CD14-positive monocyte (primary cell): ENCODE measurements at regions not wholly inside any gene's neighbourhood (a gene's known extent, or its start where the extent isn't known, plus 50 kb on each side); places are given as distances from the start of the nearest gene placed in this dataset.

ENCODE experiments used
- DNase-seq, 3 donors: peaks; one replicate each; pipeline ENCODE4 v3.0.0-alpha.2; 2011 to 2022
- H2AFZ ChIP-seq: 2 replicates; pipeline ENCODE4 v1.6.0; 2012; ENCODE audit warnings: mild to moderate bottlenecking, low read depth, low read length, inconsistent platforms; ENCODE audit not compliant: insufficient read depth, poor library complexity, severe bottlenecking
- H3K27ac ChIP-seq, 2 donors: 1 replicate in 1 of 2; 2 replicates in 1 of 2; pipeline ENCODE4 v1.5.1; 2012 to 2013; ENCODE audit warnings: low read length in 2 of 2, control low read depth in 1 of 2, inconsistent platforms in 1 of 2, low read depth in 1 of 2, mild to moderate bottlenecking in 1 of 2
- H3K27me3 ChIP-seq, 2 donors: one replicate each; pipeline versions ENCODE4 v1.6.0 to v1.6.1; 2011 to 2013; ENCODE audit warnings: low read length in 2 of 2; ENCODE audit not compliant: control insufficient read depth in 2 of 2, insufficient read depth in 2 of 2
- H3K36me3 ChIP-seq, 2 donors: replicated peaks in 1 of 2; 1 replicate in 1 of 2; 2 replicates in 1 of 2; pipeline versions ENCODE4 v1.5.1 to v1.6.1; 2012 to 2013; ENCODE audit warnings: low read length in 2 of 2, control low read depth in 1 of 2, inconsistent platforms in 1 of 2, mild to moderate bottlenecking in 1 of 2; ENCODE audit not compliant: insufficient read depth in 2 of 2, control insufficient read depth in 1 of 2
- H3K4me1 ChIP-seq, 2 donors: 1 replicate in 1 of 2; 2 replicates in 1 of 2; pipeline versions ENCODE4 v1.5.1 to v1.6.1; 2012 to 2013; ENCODE audit warnings: low read length in 2 of 2, control low read depth in 1 of 2, inconsistent platforms in 1 of 2, mild to moderate bottlenecking in 1 of 2, moderate library complexity in 1 of 2; ENCODE audit not compliant: insufficient read depth in 2 of 2, control insufficient read depth in 1 of 2
- H3K4me2 ChIP-seq: replicated peaks from 2 replicates; pipeline ENCODE3; 2012; ENCODE audit warnings: low read length, moderate library complexity, mild to moderate bottlenecking; ENCODE audit not compliant: poor library complexity, severe bottlenecking; ENCODE audit errors: extremely low read depth
- H3K4me3 ChIP-seq, 3 experiments: fragments of 200-600 bp in 1 of 3; sonication (generic) in 1 of 3; replicated peaks in 1 of 3; 1 replicate in 2 of 3; 2 replicates in 1 of 3; pipeline ENCODE4 v1.5.1; 2011 to 2013; ENCODE audit warnings: low read length in 3 of 3, mild to moderate bottlenecking in 3 of 3, control low read depth in 2 of 3, low read depth in 2 of 3, inconsistent platforms in 1 of 3, moderate library complexity in 1 of 3
- H3K79me2 ChIP-seq: 2 replicates; pipeline ENCODE4 v1.6.0; 2012; ENCODE audit warnings: mild to moderate bottlenecking, control low read depth, inconsistent platforms, low read length, moderate library complexity; ENCODE audit not compliant: insufficient read depth
- H3K9ac ChIP-seq: 2 replicates; pipeline ENCODE4 v1.6.0; 2017; ENCODE audit warnings: low read length, mild to moderate bottlenecking; ENCODE audit not compliant: insufficient read depth, poor library complexity, severe bottlenecking
- H3K9me3 ChIP-seq, 2 donors: replicated peaks in 1 of 2; 1 replicate in 1 of 2; 2 replicates in 1 of 2; pipeline versions ENCODE4 v1.5.1 to v1.6.1; 2012 to 2013; ENCODE audit warnings: low read length in 2 of 2, control low read depth in 1 of 2; ENCODE audit not compliant: control insufficient read depth in 1 of 2, insufficient read depth in 1 of 2
- H4K20me1 ChIP-seq: 2 replicates; pipeline ENCODE4 v1.6.0; 2012; ENCODE audit warnings: mild to moderate bottlenecking, low read length, control low read depth, moderate library complexity; ENCODE audit not compliant: insufficient read depth
- H3K27ac Mint-ChIP-seq, 7 donors: one replicate each; pipeline ENCODE4 v1.8.0; 2020; ENCODE audit warnings: mild to moderate bottlenecking in 7 of 7, mixed read lengths in 7 of 7, moderate library complexity in 6 of 7, inconsistent platforms in 2 of 7
- H3K27me3 Mint-ChIP-seq, 3 donors: one replicate each; pipeline ENCODE4 v1.8.0; 2021 to 2022; ENCODE audit warnings: low read depth in 3 of 3, mild to moderate bottlenecking in 3 of 3, mixed read lengths in 3 of 3, moderate library complexity in 3 of 3, inconsistent platforms in 1 of 3
- H3K36me3 Mint-ChIP-seq, 2 donors: one replicate each; pipeline ENCODE4 v1.8.0; 2020; ENCODE audit warnings: mixed read lengths in 2 of 2, inconsistent platforms in 1 of 2, mild to moderate bottlenecking in 1 of 2
- H3K4me1 Mint-ChIP-seq: one replicate; pipeline ENCODE4 v1.8.0; 2020; ENCODE audit warnings: mild to moderate bottlenecking, mixed read lengths
- H3K4me3 Mint-ChIP-seq, 2 donors: one replicate each; pipeline ENCODE4 v1.8.0; 2020; ENCODE audit warnings: mild to moderate bottlenecking in 2 of 2, mixed read lengths in 2 of 2, moderate library complexity in 1 of 2
- H3K9me3 Mint-ChIP-seq, 7 donors: one replicate each; pipeline ENCODE4 v1.8.0; 2020 to 2022; ENCODE audit warnings: mixed read lengths in 7 of 7, mild to moderate bottlenecking in 6 of 7, moderate library complexity in 6 of 7, inconsistent platforms in 2 of 7
- WGBS: methylation state at CpG from one replicate; pipeline ENCODE4 v1.1.5; 2013; ENCODE audit warnings: missing lambda C conversion rate; ENCODE audit not compliant: insufficient coverage; 5-methylcytosine and 5-hydroxymethylcytosine counted together
- intact Hi-C, 2 donors: fragments of 100-400 bp; cut with micrococcal nuclease; formaldehyde crosslinking; loops; one replicate each; pipeline versions ENCODE4 v1.15.0 to v1.15.1; 2023
- TF ChIP-seq, protein P1 (sequence below): fragments of 200-600 bp; IDR thresholded peaks from one replicate; pipeline ENCODE4 v1.8.0; 2022; ENCODE audit warnings: antibody characterized with exemption, mild to moderate bottlenecking

DNA sequence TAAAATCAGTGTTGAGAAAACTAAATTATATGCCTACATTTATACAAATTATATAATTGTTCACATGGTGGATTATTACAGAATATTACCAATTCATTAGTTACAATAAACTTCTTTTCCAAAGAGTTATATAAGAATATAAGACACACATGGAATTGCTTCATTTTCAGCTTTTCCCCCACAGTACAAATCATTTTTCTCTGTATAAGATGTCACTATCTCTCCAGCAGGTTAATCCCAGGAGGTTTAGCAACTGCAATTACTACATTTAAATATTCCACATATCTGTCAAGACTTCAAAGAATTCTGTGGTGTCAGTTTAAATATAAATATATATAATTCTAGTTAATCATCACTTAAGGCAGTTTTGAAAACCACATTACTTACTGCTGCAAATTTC lies 59.6 kb upstream of the G2E3 start:
- no peaks in the 10 kb centered on the region for H3K9me3 ChIP-seq
- DNase-seq, result no peak
- Mint-ChIP-seq H3K27me3 (peaks cover 3 to 7% (median 6%) of the 10 kb centered on the region in 3 donors), H3K27ac (no peak overlapping the region), H3K9me3 (peaks cover 0 to 3% (median 0%) of the 10 kb centered on the region in 7 donors), H3K4me3 (no peak overlapping the region), H3K4me1 (no peaks in the 10 kb centered on the region), H3K36me3 (no peaks in the 10 kb centered on the region)
- no peaks in the 10 kb centered on the region for H3K4me1 ChIP-seq
- no peak overlapping the region for H3K4me2 ChIP-seq
- H4K20me1 ChIP-seq, result no peaks in the 10 kb centered on the region
- no peak overlapping the region for H3K9ac ChIP-seq
- no peak overlapping the region for H3K27ac ChIP-seq
- H3K36me3 ChIP-seq, result no peaks in the 10 kb centered on the region
- no peaks in the 10 kb centered on the region for H3K79me2 ChIP-seq
- H3K4me3 ChIP-seq, result no peak overlapping the region
- H3K27me3 ChIP-seq, result no peaks in the 10 kb centered on the region
- TF ChIP-seq, protein P1, sequence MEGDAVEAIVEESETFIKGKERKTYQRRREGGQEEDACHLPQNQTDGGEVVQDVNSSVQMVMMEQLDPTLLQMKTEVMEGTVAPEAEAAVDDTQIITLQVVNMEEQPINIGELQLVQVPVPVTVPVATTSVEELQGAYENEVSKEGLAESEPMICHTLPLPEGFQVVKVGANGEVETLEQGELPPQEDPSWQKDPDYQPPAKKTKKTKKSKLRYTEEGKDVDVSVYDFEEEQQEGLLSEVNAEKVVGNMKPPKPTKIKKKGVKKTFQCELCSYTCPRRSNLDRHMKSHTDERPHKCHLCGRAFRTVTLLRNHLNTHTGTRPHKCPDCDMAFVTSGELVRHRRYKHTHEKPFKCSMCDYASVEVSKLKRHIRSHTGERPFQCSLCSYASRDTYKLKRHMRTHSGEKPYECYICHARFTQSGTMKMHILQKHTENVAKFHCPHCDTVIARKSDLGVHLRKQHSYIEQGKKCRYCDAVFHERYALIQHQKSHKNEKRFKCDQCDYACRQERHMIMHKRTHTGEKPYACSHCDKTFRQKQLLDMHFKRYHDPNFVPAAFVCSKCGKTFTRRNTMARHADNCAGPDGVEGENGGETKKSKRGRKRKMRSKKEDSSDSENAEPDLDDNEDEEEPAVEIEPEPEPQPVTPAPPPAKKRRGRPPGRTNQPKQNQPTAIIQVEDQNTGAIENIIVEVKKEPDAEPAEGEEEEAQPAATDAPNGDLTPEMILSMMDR, result no peak
- H2AFZ ChIP-seq, result no peak overlapping the region
- intact Hi-C loops, result no loop called here

DNA sequence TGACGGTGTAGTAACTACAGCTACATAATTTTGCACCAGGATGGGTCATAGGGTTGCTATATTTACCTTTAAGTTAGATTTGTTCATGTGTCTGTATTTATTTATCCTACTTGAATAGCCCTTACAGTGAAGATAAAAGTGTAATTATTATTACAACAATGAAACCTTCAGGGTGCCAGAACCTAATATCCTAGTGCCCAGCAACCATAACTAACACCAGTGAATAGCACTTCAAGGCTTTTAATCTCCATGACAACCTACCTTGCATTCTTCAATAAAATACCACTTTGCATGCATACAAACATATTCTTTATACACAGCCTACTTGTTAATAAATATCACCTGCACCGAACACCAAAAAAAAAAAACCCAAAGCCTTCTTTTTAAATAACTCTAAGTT lies 58.7 kb upstream of the G2E3 start:
- Histone ChIP-seq H3K4me2 (no peak overlapping the region), H3K9ac (no peak overlapping the region), H3K36me3 (no peaks in the 10 kb centered on the region), H3K4me1 (no peaks in the 10 kb centered on the region), H3K27ac (no peak overlapping the region), H3K9me3 (no peaks in the 10 kb centered on the region), H4K20me1 (no peaks in the 10 kb centered on the region), H3K27me3 (no peaks in the 10 kb centered on the region), H3K79me2 (no peaks in the 10 kb centered on the region), H2AFZ (no peak overlapping the region), H3K4me3 (no peak overlapping the region)
- intact Hi-C loops, result no loop called here
- Mint-ChIP-seq H3K36me3 (no peaks in the 10 kb centered on the region), H3K27me3 (peaks cover 5 to 6% (median 5%) of the 10 kb centered on the region in 3 donors), H3K4me1 (no peaks in the 10 kb centered on the region), H3K9me3 (peaks cover 0 to 3% (median 0%) of the 10 kb centered on the region in 7 donors), H3K4me3 (no peak overlapping the region), H3K27ac (no peak overlapping the region)
- TF ChIP-seq, protein P1, result no peak
- DNase-seq, result no peak
- WGBS, result no CpG with 5 or more reads among the region's 2 CpGs
